ENCODE measurements at regions not wholly inside any gene's neighbourhood (a gene's known extent, or its start where the extent isn't known, plus 50 kb on each side); places are given as distances from the start of the nearest gene placed in this dataset.

DNA sequence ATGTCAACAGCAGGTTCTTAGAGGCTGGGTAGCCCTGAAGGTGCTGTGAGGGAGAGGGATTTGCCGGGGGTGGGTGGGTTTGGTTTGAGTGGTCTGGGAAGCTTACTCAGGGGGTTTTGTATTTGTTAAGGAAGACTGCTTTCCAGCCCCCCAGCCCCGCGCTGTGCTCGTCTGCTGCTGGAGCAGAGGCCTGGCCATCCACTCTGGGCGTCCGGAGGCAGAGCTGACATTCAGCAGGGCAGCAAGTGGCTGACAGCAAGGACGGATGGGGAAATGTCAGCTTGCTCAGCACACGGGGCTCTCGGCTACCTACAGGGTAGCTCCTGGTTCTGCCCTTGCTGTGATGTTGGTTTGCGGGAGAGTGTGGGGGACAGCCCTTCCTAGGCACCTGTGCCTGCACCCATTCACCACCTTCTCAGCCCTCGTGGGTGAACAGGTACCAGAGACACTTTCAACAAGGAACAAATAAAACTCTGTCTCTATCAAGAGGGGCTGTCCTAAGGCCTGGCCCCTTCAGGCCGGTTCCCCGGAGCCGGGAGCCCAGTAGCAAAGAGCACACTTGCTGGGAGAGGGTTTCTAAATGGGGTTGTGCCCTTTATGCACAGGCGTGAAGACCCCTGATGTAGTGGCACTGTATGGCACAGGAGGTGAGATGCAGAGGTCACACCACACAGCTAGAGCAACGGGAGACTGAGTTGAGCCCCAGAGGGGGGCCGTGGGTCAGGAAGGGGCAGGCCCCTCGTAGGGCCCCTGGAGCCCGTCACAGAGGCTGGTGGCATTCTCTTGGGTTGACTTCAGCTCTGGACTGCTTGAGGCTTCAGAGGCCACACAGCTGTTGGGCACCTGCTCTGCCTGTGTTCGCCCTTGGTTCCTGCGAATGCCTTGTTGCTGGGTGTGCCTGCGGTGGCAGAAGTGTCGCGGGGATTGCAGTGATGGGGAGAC lies 72.2 kb upstream of the SHH start:
- no peak for DNase-seq (ENCODE audit: low read depth in 1 of 2, low spot score in 1 of 2)
- in situ Hi-C loops (cut with HindIII; ENCODE audit: low pct_unique_long_range_greater_than_20kb, low sequenced_read_pairs): no loop called here
- no peak for TF ChIP-seq JUND (IDR thresholded peaks at IDR 0.05; ENCODE audit: low read depth)

DNA sequence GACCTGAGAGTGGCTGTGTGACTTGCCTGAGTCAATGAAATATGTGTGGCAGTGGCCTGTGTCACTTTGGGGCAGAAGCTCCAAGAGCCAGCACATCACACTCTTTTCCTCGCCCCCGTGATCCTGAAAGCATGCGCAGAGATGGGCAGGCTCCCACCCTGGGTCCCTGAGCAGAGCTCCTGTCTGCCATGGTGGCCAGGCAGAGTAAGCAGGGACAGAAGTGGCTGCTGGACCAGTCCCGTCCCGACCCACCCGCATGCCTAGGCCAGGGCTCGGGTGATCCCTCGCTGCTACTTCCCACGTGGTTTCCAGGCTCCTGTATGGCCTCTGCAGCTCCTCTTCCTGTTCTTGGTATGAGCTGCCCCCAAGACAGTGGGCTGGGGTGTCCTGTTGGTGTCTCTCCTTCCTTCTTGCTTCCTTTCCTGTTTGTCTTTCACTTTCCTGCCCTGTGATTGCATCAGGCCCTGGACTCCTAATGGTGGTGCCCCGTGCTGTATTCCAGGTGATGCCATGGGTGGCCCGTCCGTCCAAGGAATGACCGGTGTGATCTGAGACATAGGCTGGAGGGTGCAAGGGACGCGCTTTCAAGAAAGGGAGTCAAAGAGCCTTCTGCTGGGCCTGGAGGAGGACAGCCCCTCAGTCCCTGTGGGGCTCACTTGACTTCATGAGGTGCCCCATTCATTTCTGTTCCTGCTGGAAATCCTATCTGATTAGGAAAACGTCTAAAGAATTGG lies 71.4 kb upstream of the SHH start:
- in situ Hi-C loops (cut with HindIII; ENCODE audit: low pct_unique_long_range_greater_than_20kb, low sequenced_read_pairs): no loop called here
- TF ChIP-seq JUND (IDR thresholded peaks at IDR 0.05; ENCODE audit: low read depth): no peak
- no peak for DNase-seq (ENCODE audit: low read depth in 1 of 2, low spot score in 1 of 2)

DNA sequence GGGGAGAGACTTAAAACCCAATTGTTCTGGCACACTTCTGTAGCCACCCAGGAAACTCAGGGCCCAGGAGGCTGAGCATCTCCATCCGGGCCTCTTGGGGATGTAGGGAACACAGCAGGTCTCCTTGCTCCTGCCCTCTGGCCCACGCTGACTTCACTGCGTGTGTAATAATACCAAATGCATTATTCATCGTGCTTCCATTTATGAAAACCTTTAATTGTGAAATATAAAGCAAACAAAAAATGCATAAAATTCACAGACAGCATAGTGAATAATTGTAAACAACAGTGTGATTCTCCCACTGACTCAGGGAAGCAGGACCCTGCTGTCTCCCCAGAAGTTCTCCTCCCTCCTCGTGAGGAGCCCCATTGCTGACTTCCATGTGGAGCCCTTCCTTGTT lies 70.3 kb upstream of the SHH start:
- in situ Hi-C loops (cut with HindIII; ENCODE audit: low pct_unique_long_range_greater_than_20kb, low sequenced_read_pairs): no loop called here
- no peak for DNase-seq (ENCODE audit: low read depth in 1 of 2, low spot score in 1 of 2)
- TF ChIP-seq JUND (IDR thresholded peaks at IDR 0.05; ENCODE audit: low read depth): no peak

DNA sequence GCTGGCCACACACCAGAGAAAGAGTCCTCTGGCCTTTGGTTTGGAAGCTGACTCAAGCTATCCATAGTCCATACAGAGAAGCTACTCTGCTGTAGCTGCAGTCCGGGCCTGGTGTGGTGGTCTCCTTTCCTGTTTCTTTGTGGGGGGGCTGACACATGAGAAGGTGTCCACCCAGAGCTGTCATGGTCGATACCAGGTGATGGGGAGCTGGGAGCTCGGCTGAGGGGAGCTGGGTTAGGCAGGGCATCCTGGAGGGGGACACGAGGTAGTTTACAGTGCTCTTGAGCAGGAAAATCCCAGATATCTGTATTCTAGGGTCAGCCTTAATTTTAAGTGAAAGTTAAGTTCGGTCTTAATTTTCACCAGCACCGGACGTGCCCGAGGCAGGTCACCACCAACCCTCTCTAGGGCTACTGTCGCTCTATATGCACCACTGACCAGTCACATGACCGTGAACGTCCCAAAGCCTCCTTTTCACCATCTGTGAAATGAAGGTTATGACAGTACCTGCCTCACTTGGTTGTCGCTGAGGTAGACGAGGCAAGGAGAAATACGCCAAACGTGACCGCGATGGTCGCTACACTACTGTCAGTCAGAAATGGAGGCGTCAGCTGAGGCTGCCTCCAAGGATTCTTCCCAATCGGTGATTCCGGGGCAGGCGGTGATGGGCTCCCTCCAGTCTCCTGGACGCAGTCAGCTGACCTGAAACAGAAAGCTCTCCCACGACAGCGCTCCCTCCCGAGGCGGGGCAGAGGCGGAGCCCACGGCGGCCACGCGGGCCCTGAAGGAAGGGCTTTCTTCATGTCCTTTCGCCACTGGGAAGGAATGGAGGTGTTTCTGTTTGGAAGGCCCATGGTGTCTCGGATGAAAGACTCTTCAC lies 69.4 kb upstream of the SHH start:
- no peak for TF ChIP-seq JUND (IDR thresholded peaks at IDR 0.05; ENCODE audit: low read depth)
- in situ Hi-C loops (cut with HindIII; ENCODE audit: low pct_unique_long_range_greater_than_20kb, low sequenced_read_pairs): no loop called here
- DNase-seq (ENCODE audit: low read depth in 1 of 2, low spot score in 1 of 2): no peak

DNA sequence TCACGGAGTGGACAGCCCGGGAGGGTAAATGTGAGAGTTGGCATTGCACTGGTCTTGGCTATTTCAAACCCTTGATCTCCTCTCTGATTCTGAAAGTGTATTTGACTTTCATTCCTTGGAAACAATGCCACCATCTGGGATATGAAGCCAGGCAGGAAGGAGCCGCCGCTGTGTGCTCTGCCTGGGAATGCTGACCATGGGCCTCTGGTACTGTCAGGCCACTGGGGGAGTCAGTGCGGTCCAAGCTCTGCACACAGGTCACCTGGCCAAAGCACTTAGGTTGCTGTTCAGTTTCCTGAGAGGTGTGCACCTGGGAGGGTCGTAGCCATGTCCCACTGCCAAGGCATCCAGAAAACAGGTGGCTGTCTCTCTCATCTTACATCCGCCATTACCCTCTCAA lies 68.5 kb upstream of the SHH start:
- TF ChIP-seq JUND (IDR thresholded peaks at IDR 0.05; ENCODE audit: low read depth): no peak
- in situ Hi-C loops (cut with HindIII; ENCODE audit: low pct_unique_long_range_greater_than_20kb, low sequenced_read_pairs): no loop called here
- DNase-seq (ENCODE audit: low read depth in 1 of 2, low spot score in 1 of 2): no peak

DNA sequence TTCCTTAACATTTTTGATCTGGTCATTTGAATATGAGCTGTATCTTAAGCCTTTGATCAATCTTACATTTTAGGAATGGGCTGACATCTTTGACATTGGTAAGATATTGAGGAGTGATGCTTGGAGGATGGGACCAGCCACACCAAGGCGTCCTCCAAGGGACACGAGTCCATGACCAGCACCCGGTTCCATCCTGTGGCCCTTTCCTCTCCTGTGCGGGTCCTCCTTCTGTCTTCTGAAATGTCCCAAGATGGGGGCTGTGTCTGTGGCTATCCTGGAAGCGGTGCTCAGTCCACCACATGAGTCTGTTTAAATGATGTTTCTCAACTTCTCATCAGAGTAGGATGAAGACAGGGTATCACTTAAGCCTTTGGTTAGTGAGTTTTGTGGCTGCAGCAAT lies 67.3 kb upstream of the SHH start:
- TF ChIP-seq JUND (IDR thresholded peaks at IDR 0.05; ENCODE audit: low read depth): no peak
- in situ Hi-C loops (cut with HindIII; ENCODE audit: low pct_unique_long_range_greater_than_20kb, low sequenced_read_pairs): no loop called here
- no peak for DNase-seq (ENCODE audit: low read depth in 1 of 2, low spot score in 1 of 2)

DNA sequence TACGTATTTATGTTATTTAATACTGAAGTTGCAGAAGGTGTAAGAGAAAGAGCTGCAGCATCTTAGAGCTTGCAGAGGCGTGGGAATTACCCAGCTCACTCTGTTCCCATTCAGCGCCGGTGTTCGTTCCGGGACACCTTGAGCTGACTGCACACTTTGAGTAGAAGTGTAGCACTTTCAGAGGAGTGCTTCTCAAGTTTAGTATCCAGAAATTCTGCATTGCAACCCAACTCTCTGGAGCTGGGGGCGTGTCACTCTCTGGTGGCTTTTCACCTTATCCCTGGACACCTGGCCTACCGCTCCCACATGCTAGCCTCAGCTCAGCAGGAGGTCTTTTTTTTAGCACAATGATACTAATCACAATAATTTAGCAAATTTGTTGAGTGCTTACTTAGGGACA lies 66.4 kb upstream of the SHH start:
- in situ Hi-C loops (cut with HindIII; ENCODE audit: low pct_unique_long_range_greater_than_20kb, low sequenced_read_pairs): no loop called here
- TF ChIP-seq JUND (IDR thresholded peaks at IDR 0.05; ENCODE audit: low read depth): no peak
- DNase-seq (ENCODE audit: low read depth in 1 of 2, low spot score in 1 of 2): no peak

DNA sequence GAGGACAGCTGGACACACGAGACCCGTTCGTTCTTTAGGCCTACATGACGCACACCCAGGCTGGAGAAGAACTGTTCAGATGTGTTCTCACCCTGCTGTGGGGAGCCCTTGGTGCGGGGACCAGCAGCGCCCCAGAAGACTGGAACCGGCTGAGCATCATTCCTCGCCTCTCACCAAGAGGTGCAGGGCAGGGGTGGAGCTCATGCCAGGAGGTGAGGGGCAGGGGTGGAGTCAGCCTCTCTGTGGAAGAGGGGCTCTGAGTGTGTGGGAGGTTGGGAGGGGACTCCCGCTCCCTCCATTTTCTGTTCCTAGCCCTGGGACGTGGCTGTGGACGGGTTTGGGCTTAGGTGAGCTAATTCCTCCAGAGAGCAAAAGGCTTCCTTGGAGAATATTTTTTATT lies 66.0 kb upstream of the SHH start:
- TF ChIP-seq JUND (IDR thresholded peaks at IDR 0.05; ENCODE audit: low read depth): no peak
- no peak for DNase-seq (ENCODE audit: low read depth in 1 of 2, low spot score in 1 of 2)
- in situ Hi-C loops (cut with HindIII; ENCODE audit: low pct_unique_long_range_greater_than_20kb, low sequenced_read_pairs): no loop called here

DNA sequence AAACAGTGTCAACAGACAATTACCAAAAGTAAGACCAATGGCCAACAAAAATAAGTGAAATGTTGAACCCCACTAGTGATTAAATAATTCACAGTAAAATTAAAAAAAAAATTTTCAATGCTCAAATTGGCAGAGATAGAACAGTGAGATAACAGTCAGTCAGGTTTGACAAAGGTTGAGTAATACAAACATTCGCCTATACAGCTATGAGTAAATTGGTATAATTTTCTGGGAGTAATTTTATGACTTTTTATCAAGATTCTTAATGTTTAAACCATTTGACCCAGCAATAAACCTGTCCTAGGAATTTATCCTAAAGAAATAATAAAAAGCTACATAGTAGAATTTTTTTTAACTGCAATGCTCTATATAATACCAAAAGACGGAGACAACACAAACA lies 64.9 kb upstream of the SHH start:
- DNase-seq (ENCODE audit: low read depth in 1 of 2, low spot score in 1 of 2): no peak
- in situ Hi-C loops (cut with HindIII; ENCODE audit: low pct_unique_long_range_greater_than_20kb, low sequenced_read_pairs): no loop called here
- no peak for TF ChIP-seq JUND (IDR thresholded peaks at IDR 0.05; ENCODE audit: low read depth)

DNA sequence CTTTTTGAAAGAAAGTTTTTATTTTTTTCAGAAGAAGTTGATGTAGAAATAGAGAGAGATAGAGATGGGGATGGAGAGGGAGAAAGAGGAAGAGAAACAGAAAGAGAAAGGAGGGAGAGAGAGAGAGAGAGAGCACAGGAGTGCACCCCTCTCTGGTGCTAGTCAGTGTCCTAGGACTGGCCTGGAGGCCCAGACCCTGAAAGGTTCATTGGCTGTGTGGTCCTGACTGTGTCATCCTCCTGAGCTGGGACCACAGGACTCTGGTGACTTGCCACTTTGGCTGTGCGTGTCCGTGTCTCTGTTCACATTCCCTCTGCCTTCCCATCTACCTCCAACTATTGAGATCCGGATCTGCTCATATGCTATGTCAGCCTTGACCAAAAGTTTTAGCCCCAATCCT lies 62.1 kb upstream of the SHH start:
- TF ChIP-seq JUND (IDR thresholded peaks at IDR 0.05; ENCODE audit: low read depth): no peak
- in situ Hi-C loops (cut with HindIII; ENCODE audit: low pct_unique_long_range_greater_than_20kb, low sequenced_read_pairs): no loop called here
- no peak for DNase-seq (ENCODE audit: low read depth in 1 of 2, low spot score in 1 of 2)

DNA sequence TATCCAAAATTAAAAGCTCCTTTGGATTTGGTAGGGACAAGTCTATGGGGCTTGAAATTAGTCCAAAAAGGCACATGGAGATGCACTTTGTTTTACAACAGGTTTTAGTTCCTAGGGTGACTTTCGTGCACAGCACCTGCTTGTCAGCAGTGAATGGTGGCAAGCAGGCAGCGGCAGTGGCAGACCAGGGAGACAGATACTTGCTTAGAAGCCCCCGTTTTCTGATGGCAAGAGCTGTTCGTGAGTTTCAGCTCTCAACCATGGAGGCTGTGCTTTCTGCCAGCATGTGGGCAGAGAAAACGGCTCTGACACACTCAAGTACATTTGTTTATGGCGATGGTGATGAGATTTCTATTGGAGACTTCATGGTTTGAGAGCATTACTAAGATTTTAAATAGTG lies 61.7 kb upstream of the SHH start:
- in situ Hi-C loops (cut with HindIII; ENCODE audit: low pct_unique_long_range_greater_than_20kb, low sequenced_read_pairs): no loop called here
- no peak for DNase-seq (ENCODE audit: low read depth in 1 of 2, low spot score in 1 of 2)
- no peak for TF ChIP-seq JUND (IDR thresholded peaks at IDR 0.05; ENCODE audit: low read depth)

DNA sequence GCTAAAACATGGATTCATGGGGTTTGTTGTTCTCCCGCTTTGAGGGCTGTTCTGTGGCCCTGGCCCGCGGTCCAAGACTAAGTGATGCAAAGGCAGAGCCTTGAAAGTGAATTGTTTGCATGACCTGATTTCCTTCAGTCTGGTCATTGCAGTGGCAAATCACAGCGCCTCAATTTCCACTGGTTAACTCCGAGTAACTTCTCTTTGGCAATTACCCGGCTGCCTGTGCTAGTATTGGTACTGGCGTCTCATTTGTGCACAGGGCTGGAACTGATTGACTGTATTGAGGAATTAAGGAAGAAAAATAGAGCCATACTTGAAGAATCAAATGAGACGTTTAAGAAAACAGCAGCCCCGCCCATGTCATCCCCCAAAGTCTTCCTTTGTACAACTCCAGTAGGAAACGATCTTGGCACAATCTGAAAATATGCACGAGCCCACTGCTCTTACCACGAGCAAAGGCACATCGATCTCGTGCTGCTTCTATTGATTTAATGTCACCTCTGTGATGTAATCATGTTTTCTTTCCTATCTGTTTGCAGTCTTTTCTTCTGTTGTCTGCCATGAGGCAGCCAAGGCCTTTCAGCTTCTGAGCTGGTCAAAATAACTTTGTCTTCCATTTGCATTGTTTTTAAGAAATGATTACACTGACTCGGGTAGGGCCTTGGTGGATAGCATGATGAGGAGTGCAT lies 60.6 kb upstream of the SHH start:
- DNase-seq (ENCODE audit: low read depth in 1 of 2, low spot score in 1 of 2): no peak
- in situ Hi-C loops (cut with HindIII; ENCODE audit: low pct_unique_long_range_greater_than_20kb, low sequenced_read_pairs): no loop called here

More for the DNA sequence above, 60.6 kb upstream of the SHH start:
- TF ChIP-seq JUND (IDR thresholded peaks at IDR 0.05; ENCODE audit: low read depth): no peak
